ENCODE measurements at regions not wholly inside any gene's neighbourhood (a gene's known extent, or its start where the extent isn't known, plus 50 kb on each side); places are given as distances from the start of the nearest gene placed in this dataset.

DNA sequence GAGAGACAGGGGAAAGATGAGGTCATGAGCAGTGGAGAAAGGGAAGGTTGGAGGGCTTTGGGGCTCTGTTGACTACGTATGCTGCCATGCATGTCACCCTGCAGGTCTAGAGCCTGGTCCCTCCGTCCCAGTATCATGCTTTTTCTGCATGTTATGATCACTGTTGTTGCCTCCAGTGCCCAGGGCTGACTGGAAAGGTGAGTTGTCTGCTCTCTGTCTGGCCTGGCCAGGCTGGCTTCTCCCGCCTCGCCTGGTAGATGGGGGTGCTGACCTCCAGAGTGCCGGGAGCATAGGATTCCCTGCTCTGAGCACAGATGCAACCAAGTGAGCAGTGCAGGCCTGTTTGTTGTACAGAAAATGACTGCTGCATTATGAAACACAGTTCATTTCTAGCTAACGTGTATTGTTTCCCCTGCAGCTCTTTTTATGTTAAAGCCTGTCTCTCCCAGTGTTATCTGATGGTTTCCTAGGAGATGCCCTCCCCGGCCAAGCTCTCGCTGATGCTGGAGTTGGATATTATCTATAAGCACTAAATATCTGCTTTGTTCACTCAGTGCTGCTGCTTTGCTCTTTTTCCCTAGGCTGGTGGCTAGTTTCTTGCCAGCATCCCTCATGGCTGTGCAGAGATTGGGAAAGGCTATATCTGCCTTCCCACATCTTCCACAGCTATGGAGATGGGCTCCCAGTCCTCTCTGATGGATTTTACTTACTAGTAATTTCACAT lies 158.2 kb downstream of the TDRD15 start:
- DNase-seq (ENCODE audit: low read depth), result no peak

DNA sequence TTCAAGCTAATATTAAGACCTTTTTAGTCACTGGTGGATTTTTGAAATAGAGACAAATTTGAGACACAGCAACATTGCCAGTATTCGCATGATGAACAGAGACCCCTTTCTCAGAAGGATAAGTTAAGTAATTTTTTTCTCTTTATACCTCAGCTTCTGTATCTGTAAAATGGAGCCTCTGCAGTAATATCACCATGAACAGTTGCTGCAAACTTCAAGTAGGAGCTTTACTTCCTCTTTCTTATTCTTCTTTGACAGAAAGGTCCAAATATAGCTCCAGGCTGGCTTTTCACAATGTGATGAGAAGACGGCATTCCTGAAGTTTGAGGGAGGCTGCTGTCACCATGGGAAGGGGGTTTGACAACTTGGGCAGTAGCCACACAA lies 158.7 kb downstream of the TDRD15 start:
- no peak for DNase-seq (ENCODE audit: low read depth)

DNA sequence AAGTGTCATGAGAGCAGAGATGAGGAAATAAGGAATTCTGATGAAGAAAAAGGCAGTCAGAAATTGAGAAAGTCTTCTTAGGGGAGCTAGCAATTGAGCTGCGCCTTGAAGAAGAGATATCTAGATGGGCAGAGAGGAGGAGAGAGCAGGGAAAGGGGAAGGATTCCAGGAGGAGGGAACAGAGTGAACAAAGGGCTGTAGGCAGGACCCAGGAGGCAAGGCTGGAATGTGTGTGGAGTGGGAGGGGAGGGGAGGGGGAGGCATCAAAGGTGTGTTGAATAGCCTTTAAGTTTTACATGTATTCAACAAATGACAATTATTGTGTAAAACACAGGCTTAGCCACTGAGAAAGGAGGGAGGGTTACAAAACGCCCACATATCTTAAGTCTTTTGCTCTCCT lies 164.5 kb downstream of the TDRD15 start:
- DNase-seq (ENCODE audit: low read depth), result no peak

DNA sequence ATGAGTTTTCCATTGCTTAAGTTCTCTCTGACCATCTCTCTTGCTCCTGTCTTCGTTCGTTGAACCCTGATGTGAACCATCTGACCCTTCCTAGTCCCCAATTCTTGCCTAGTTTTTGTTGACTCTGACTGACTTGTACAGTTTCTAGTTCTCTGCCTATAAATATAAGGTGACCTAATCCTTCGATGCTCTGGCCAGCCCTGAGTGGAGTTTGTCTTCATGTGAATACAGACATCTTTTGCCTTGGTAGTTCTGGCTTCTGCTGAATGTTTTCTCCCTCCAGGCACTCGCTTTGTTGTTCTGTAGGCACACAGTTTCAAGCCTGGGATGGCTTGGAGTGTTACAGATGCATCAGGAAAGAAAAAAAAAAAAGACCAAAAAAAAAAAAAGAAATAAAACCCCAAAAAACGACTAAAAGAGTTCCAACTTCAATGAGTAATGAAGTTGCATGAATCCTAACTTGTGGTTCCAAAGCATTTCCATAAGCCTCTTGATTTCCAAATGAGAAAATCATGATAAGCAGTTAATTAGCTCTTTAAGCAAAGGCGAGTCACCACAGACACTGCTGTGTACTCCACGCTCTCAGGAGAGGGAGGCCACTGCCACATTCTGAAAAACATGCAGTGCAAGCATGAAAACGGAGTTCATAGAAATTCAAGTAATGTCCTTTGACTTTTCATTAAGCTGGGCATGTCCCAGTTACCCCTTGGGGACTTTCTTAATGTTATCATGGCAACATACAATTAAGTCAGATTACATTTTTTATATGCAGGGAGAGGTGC lies 165.2 kb downstream of the TDRD15 start:
- no peak for DNase-seq (ENCODE audit: low read depth)

DNA sequence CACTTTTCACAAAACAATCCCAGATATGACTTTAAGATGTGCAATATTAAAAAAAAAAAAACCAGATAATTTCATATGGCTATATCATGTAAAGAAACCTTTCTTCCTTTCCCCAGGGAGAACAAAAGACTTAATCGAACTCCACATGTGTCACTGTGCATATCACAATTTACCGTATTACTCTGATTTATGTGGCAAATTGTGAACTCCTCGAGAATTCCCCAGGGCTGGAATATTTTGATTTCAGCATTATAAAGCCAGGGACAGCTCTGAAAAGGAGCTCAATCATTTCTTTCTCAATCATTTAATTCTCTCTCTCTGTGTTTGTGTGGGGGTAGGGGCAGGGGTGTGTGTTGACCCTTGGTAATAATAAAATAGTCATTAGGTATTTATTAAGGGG lies 165.8 kb downstream of the TDRD15 start:
- no peak for DNase-seq (ENCODE audit: low read depth)

DNA sequence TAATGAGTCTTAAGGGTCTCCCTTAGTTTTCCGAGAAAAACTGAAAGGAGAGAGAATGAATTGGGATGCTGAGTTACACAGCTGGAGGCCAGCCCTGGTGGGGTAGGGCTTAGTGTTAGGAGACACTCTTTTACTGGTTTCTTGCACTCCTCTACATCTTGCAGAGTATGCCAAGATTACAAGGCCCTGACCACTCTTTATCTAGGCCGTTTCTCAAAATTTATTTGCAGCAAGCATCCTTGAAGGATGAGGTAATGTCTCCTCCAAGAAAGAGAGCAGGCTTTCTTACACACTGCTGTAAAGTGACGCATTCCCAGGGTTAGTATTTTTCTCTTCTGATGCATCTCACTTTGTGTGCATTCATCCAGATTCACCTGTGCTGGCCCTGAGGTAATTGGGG lies 166.2 kb downstream of the TDRD15 start:
- DNase-seq (ENCODE audit: low read depth), result no peak

DNA sequence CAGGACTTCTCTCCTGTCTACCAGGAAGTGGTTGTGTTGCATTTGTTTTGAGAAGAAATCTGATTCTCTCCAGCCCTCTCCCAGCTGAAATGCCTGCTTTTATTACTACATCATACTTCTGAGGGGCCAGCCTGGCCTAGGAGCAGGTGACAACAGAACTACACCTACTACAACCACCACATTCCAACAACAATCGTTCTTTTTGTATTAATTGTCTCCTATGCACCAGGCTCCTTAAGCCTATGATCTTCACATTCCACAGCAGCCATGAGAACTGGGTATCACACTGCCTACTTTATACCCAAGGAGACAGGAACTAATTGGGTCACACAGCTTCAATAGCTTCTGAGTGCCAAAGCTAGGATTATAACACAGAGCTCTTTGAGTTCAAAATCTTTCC lies 167.7 kb downstream of the TDRD15 start:
- no peak for DNase-seq (ENCODE audit: low read depth)

DNA sequence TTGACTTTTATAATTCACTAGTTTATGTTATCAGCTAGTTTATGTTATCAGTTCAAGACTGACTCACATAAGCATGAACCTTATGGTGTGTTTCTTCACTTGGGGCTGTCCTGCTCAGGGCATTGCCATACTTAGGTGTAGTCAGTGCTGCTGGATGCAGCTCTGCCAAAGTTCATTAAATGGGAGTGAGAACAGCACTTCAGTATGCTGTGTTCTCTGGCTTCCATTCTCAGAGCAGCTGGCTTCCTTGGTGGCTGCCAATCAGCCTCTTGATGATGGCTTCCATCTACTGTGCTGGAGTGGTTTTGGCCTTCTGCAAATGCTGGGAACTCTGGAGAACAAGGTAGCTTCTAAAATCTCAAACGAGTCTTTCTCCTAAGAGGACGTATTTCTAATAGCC lies 170.7 kb downstream of the TDRD15 start:
- no peak for DNase-seq (ENCODE audit: low read depth)

DNA sequence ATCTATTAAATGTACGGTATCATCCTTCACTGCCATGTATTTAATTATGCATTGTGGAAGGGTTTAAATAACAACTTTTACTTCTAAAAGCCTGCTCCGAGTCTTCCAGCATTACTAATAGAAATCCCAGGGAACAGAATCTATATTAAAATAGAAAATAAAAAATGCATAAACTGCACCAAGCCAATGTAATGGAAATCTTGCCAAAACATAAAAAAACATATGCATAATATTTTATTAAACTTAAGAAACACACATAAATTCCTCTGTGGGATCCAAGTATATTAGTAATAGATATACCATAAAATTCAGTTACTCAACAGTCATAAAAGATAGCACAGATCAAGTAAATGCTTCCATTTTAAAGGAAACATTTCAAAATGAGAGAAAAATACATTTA lies 175.6 kb downstream of the TDRD15 start:
- DNase-seq (ENCODE audit: low read depth), result no peak

DNA sequence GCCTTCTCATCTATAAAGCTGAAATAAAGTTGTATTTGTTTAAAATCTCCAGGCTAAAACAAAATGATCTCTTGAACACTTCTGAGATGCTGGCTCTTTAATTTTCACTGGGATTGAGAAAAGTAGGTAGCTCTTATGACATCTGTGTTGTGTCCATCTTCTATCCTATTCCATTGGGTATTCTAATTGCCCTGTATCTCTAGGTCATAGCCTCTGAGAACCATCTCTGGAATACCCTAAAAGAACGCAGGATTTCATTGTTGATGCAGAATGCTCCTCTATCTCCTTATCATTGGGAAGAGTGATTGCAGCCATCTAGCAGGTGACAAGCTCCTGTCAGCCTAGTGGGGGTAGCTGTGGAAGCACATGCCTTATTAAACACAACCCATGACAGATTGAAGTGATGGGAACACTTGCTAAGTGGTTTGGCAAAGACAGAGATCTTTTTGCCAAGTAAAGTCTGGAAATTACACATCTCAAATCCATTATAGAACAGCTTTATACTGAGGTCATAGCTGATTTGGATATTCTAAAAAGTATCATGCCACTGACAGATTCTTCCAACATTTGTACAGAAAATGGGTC lies 178.2 kb downstream of the TDRD15 start:
- no peak for DNase-seq (ENCODE audit: low read depth)

DNA sequence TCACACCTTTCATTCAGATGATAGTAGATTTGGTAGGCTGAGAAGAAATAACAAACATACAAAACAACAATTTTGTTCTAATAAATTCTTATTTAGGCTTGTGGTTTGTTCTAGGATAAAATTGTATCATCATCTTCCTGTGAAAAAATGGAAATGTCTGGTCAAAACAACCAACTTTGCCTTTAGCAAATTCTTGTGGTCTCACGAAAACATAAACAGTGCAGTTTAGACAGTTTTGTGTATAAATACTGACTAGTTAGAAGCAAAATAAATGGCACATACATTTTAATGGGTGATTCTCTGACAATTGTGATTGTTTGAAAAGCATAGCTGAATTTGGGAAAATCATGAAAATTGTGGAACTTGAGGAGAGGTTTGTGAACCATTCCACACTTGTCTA lies 180.1 kb downstream of the TDRD15 start:
- no peak for DNase-seq (ENCODE audit: low read depth)

DNA sequence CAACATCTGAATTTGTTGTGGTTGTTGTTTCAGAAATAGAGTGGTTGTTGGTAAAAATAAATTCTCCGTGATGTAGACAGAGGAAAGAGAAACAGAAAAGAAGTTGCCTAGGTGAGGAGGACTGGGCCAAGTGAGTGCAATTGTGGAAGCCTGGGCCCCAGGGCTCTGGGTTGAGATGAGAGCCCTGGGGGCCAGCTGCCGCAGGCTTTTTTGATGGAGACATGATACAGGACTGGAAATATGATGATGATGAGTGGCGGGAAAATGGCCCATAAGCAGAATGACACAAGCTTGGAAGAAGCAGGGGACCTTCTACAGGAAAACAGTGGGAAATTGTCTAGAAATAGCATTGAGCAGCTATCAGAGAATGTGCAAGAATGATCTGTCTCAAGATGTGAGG lies 181.8 kb downstream of the TDRD15 start:
- no peak for DNase-seq (ENCODE audit: low read depth)

DNA sequence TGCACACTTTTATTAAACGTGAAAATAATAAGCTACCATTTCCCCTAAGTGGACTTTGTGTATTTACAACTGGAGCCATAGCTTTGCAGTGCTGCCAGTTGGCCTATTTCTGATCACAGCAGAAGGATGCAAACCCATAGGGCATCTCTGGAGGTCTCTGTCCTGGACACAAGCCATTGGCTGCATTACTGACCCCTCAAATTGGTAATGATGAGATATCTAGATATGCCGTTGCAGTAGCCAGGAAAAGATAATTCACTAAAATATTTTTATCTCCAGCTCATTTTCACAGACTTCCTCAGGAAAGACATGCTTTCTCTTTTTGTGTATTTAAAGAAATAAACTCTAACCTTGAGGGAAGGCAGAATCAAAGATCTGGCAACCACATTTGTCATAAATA lies 182.5 kb downstream of the TDRD15 start:
- DNase-seq (ENCODE audit: low read depth), result no peak

DNA sequence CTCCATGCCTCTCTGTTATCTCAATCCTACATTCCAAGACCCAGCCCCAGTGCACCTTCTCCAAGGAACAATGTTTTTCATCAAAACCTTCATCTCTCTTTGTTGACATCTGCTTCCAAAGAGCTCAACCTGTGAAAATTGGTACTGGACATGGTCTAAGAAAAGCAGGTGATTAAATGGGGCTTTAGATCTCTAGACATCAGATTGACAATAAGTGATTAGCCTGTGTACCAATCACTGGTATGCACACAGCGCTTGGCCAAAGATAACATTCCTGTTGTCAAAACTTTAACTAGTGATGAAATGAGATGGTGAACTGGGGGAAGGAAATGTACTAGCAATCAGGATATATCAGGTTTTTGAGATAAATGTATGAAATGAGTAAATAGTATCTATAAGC lies 183.3 kb downstream of the TDRD15 start:
- no peak for DNase-seq (ENCODE audit: low read depth)

DNA sequence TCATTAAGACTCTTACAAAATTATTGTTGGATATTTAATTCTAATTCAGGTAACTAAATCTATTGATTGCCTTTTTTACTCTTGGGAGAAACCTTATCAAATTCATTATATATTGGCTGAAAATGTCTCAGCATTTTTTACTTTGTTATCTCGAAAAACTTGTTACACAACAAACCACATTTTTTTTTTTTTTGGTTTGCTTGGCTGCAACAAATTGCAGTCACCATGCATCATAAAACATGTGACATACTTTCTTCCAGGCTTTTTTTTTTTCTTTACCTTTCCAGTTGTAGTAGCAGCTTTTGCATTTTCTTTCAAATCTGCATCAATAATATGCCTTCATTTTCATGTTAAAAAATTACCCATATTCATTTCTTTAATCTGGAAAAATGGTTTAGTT lies 186.7 kb downstream of the TDRD15 start:
- no peak for DNase-seq (ENCODE audit: low read depth)

DNA sequence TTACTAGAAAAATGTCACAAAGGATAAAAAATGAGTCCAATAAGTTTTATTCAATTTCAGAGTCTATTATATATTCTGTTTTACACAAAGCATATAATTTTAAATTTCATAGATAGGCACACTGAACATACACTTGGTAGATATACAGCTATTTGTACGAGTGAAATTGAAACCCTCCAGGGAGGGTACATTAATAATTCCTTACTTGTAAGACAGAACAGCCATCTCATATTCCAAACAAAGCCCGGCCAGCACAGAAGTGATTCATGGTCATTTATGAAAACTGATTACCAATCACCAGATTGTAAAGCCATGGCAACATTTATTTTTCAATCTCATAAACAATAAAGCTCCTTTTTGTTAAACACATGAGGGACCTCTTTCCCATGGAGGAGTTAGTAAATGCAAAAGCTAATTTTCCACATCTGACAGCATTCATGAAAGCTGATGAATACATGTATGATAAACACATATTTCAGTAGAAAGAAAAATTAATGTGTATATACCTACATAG lies 190.6 kb downstream of the TDRD15 start:
- DNase-seq (ENCODE audit: low read depth), result no peak

DNA sequence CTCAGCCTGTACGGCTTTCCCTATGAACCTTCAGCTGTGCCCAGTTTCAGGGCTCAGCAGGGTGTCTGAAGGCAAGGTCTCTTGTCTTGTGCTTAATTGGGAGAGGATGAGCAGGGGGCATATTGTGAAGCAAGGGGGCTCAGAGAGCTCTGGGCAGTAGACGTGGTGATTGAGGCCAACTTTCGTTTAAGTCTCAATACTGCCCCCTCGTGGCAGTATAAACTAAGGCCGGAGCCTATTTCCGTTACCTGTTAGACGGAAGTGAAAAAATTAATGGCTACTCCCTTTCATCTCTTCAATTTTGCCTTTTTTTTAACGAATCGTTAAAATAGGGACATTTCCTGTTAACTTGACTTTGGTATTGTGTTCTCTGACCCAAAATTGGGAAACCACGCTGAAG lies 193.4 kb downstream of the TDRD15 start:
- no peak for DNase-seq (ENCODE audit: low read depth)

DNA sequence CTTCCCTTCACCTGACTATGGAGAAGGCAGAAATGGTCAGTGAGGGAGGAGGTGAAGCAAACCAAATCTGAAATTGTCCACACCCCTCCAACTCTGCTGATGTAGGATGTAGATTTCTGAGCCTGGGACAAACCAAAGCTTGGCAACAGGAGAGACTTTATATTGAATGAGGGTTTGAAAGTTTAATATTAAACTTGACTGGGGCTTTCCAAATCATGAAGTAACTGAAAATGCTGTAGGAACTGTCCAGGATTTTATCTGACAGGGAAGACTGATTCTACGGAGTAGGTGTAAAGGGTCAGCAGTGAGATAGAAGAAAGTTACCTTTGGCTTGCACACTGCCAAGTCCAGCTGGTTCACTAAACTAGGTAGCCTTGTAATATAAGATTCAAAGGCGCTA lies 194.5 kb downstream of the TDRD15 start:
- DNase-seq (ENCODE audit: low read depth), result no peak

DNA sequence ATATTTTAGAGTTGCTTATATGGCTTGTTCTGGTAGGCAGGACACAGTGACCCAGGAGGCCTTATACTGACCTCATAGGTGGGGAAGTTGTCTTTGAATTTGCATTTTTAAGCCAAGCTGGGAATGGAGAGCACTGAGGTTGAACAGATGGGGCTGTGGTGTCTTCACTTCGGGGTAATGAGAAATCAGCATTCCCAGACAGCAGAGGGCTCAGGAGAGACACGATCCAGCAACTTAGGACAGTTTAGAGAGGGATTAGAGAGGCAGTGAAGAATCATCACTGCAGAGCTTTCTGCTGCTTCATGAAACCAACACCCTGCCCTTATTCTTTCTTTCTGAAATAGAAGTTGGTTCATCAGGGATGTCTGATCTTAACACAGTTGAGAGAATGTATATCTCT lies 202.4 kb downstream of the TDRD15 start:
- DNase-seq (ENCODE audit: low read depth), result no peak

DNA sequence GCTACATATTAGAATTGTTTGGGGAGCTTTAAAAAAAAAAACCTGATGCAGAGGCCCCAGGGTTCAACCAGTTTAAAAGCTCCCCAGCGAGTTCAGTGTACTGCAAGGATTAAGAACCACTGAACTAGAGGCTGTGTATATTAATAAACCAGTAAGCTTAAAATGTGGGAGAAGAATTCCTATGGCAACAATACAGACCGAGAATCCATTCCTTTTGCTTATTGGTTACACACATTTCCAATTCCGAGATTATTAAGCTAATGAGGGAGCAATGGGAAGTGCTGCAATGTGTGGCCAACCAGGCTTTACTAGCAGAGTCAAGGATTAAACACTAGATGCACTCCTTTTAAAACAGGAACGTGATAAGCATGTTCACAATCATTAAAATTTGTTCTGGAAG lies 204.4 kb downstream of the TDRD15 start:
- DNase-seq (ENCODE audit: low read depth), result no peak

DNA sequence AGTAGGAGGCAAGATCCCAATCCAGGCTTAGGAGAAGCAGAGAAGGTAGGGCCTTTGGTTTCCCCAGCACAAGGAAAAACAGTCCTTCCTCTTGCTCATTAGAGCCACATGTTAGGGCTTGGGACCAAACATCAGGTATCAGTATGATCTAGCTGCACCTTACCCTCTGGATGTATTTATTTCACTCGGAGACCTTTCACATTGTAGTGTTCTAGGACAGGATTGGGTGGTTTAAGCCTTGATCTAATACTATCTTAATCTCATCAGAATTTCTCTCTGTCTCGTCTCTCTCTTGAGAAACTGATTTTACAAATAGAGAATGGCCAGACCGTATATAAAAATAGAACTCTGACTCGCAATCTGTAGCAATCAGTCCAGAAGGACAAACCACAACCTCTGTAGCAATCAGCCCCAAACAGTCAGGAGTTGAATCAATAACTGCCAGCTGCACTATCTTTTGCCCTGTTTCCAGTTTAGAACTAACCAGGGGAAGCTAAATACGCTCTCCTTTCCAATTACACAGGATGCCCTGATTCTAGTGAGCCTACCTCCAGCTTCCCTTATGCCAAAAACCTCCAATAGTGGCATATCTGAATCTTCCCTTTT lies 207.1 kb downstream of the TDRD15 start:
- no peak for DNase-seq (ENCODE audit: low read depth)

DNA sequence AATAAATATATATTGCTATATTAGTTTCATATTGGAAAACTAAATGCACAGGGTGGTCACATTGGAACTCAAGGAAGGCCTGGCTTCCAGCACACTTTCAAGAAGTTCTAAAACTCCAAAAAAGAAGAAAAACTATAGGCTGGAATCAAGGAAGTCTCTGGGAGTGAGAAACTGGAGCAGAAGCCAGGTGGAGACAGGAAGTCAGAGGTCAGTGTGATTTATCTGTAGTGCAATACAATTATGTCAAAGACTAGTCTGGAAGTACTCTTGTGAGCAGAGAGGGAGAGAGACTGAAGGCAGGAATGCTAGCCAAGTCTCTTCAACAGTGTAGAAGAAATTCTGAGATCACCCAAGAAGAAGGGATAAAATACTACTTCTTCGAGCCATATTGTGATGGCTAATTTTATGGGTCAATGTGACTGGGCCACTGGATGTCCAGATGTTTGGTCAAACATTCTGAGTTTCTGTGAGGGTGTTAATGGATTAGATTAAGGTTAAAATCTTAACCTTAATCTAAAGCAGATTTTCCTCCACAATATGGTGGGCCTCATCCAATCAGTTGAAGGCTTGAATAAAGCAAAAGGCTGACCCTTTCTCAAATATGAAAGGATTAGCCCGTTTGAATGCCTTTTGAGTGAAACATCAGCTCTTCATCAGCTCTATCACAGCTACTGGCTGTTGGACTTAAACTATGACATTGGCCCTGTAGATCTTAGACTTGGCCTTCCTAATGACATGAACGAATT lies 208.0 kb downstream of the TDRD15 start:
- DNase-seq (ENCODE audit: low read depth), result no peak

Measured in stimulated activated CD8-positive, alpha-beta memory T cell treated with anti-CD3 and anti-CD28 coated beads, Interleukin-12 subunit alpha, Interleukin-12 subunit beta, amount 100 ng/mL, for 1 hour (primary cell).